Panc1 (cell line): ENCODE measurements at regions not wholly inside any gene's neighbourhood (a gene's known extent, or its start where the extent isn't known, plus 50 kb on each side); places are given as distances from the start of the nearest gene placed in this dataset.

Experiments used
- ATAC-seq: fragments of 200-7000 bp; cut with Tn5 transposase; 2 replicates; pipeline ENCODE4 v1.9.1; 2020; ENCODE audit warnings: mild to moderate bottlenecking, moderate library complexity
- BruUV-seq: library from RNA; stranded (reverse); fragments of 400-500 nt; replicated peaks from 2 replicates; lab custom pipeline; 2021; lab: Mats Ljungman, UMichigan
- CTCF ChIA-PET: fragments of 300-600 bp; sonication (Branson Sonifier 250); formaldehyde crosslinking; loops from one replicate; lab custom pipeline; 2022; ENCODE audit warnings: antibody characterized with exemption; lab: Charles Lee
- POLR2A ChIA-PET: fragments of 300-600 bp; sonication (Branson Sonifier 250); formaldehyde crosslinking; loops from one replicate; lab custom pipeline; 2022; ENCODE audit warnings: antibody characterized with exemption; lab: Charles Lee
- DNase-seq: peaks from one replicate; pipeline ENCODE4 v3.0.0-alpha.2; 2010; ENCODE audit warnings: low read depth, low spot score
- H3K27ac ChIP-seq: 2 replicates; pipeline ENCODE4 v1.5.1; 2011; ENCODE audit warnings: mild to moderate bottlenecking, low read length, inconsistent platforms
- H3K27me3 ChIP-seq: fragments of 200-500 bp; sonication (Bioruptor generic); 2 replicates; pipeline ENCODE4 v1.6.0; 2014; ENCODE audit warnings: low read length, inconsistent platforms; ENCODE audit not compliant: control insufficient read depth, insufficient read depth
- H3K36me3 ChIP-seq: fragments of 200-500 bp; sonication (Bioruptor generic); 2 replicates; pipeline ENCODE4 v1.5.1; 2014; ENCODE audit warnings: inconsistent platforms, mild to moderate bottlenecking, low read length, moderate library complexity; ENCODE audit not compliant: control insufficient read depth, insufficient read depth
- H3K4me1 ChIP-seq: 2 replicates; pipeline ENCODE4 v1.5.1; 2011; ENCODE audit warnings: inconsistent platforms, mild to moderate bottlenecking, low read length, moderate library complexity; ENCODE audit not compliant: control insufficient read depth, insufficient read depth
- H3K4me3 ChIP-seq, 2 experiments: 2 replicates each; pipeline ENCODE4 v1.5.1; 2011 to 2012; ENCODE audit warnings: low read depth in 2 of 2, low read length in 2 of 2, mild to moderate bottlenecking in 2 of 2, inconsistent platforms in 1 of 2, moderate library complexity in 1 of 2
- H3K9me3 ChIP-seq: fragments of 200-500 bp; sonication (Bioruptor generic); 2 replicates; pipeline ENCODE4 v1.5.1; 2014; ENCODE audit warnings: low read depth, mild to moderate bottlenecking, inconsistent platforms, low read length, moderate library complexity; ENCODE audit not compliant: control insufficient read depth, insufficient read depth
- CTCF ChIP-seq: fragments of 450-650 bp; IDR thresholded peaks from 2 replicates; pipeline ENCODE4 v1.5.1; 2017; ENCODE audit warnings: mild to moderate bottlenecking
- POLR2AphosphoS5 ChIP-seq: IDR thresholded peaks from 2 replicates; pipeline ENCODE4 v1.6.1; 2012; ENCODE audit warnings: mild to moderate bottlenecking, low read depth, low read length, moderate library complexity
- REST ChIP-seq, 2 experiments: IDR thresholded peaks; 2 replicates each; pipeline ENCODE4 v1.6.1; 2011 to 2012; ENCODE audit warnings: low read depth in 2 of 2, control low read depth in 1 of 2, low read length in 1 of 2, mild to moderate bottlenecking in 1 of 2, moderate library complexity in 1 of 2; ENCODE audit not compliant: insufficient read depth in 1 of 2
- SIN3A ChIP-seq: IDR thresholded peaks from 2 replicates; pipeline ENCODE4 v1.6.1; 2012; ENCODE audit warnings: low read depth, mild to moderate bottlenecking, low read length, moderate library complexity, borderline replicate concordance; ENCODE audit not compliant: insufficient read depth
- TCF7L2 ChIP-seq: IDR thresholded peaks from 2 replicates; pipeline ENCODE4 v1.6.1; 2011; ENCODE audit warnings: mild to moderate bottlenecking, low read depth, low read length, inconsistent platforms
- in situ Hi-C: cut with HindIII; loops from 2 replicates; pipeline ENCODE4 v1.10.0; 2016; ENCODE audit warnings: low sequenced_read_pairs, low pct_unique_long_range_greater_than_20kb
- intact Hi-C: fragments of 100-400 bp; cut with micrococcal nuclease; formaldehyde crosslinking; loops from one replicate; pipeline ENCODE4 v1.10.0; 2022; ENCODE audit not compliant: unreplicated experiment

- DNase-seq (no peak), ATAC-seq (no peak)
- Histone ChIP-seq H3K9me3 (no peaks in the 10 kb centered on the region), H3K4me3 (no peak overlapping the region), H3K4me1 (no peaks in the 10 kb centered on the region), H3K27ac (no peak overlapping the region), H3K27me3 (no peaks in the 10 kb centered on the region), H3K36me3 (no peaks in the 10 kb centered on the region)
- ChIA-PET POLR2A (no interaction called here), CTCF (no interaction called here)
- TF ChIP-seq CTCF (no peak), SIN3A (no peak), REST (IDR thresholded peaks at IDR 0.05; ENCODE audit: insufficient read depth in 1 of 2, low read depth in 2 of 2, low read length in 1 of 2) (no peak), TCF7L2 (no peak), POLR2AphosphoS5 (no peak)
- intact Hi-C loops (no loop called here), in situ Hi-C loops (no loop called here)
- BruUV-seq = no TSS peak
Measured at GRCh38 chr3:6600237-6600636, 260.7 kb upstream of the GRM7 start.

GRCh38 chr3:6601374-6601773 is 259.5 kb upstream of the GRM7 start:
- no peak for ATAC-seq
- intact Hi-C loops (no loop called here), in situ Hi-C loops (no loop called here)
- no TSS peak for BruUV-seq
- ChIA-PET POLR2A (no interaction called here), CTCF (no interaction called here)
- no peak overlapping the region for H3K4me3 ChIP-seq
- H3K36me3 ChIP-seq = no peaks in the 10 kb centered on the region
- no peak for TF ChIP-seq POLR2AphosphoS5
- no peak for TF ChIP-seq TCF7L2
- TF ChIP-seq REST (IDR thresholded peaks at IDR 0.05; ENCODE audit: insufficient read depth in 1 of 2, low read depth in 2 of 2, low read length in 1 of 2) = no peak
- TF ChIP-seq SIN3A = no peak
- TF ChIP-seq CTCF = no peak
- no peak overlapping the region for H3K27ac ChIP-seq
- no peak for DNase-seq
- H3K27me3 ChIP-seq = no peaks in the 10 kb centered on the region
- H3K9me3 ChIP-seq = no peaks in the 10 kb centered on the region
- no peaks in the 10 kb centered on the region for H3K4me1 ChIP-seq
